HG03135 (cell line): ENCODE measurements at regions not wholly inside any gene's neighbourhood (a gene's known extent, or its start where the extent isn't known, plus 50 kb on each side); places are given as distances from the start of the nearest gene placed in this dataset.

Experiments
- ATAC-seq: cut with Tn5 transposase; IDR thresholded peaks from one replicate; pipeline ENCODE4 v1.9.1; 2021; ENCODE audit warnings: mild to moderate bottlenecking, moderate library complexity; ENCODE audit not compliant: unreplicated experiment

DNA sequence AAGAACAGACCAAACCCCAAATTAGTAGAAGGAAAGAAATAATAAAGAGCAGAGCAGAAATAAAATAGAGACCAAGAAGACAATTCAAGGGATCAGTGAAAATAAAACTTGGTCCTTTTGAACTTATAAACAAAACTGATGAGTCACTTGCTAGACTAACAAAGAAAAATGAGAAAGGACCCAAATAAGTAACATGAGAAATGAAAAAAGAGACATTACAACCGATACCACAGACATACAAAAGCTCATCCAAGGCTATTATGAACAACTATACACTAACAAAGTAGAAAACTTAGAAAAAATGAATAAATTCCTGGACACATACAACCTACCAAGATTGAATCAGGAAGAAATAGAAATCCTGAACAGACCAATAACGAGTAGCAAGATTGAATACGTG, 414.5 kb downstream of the HTR7 start:
- ATAC-seq: no peak

DNA sequence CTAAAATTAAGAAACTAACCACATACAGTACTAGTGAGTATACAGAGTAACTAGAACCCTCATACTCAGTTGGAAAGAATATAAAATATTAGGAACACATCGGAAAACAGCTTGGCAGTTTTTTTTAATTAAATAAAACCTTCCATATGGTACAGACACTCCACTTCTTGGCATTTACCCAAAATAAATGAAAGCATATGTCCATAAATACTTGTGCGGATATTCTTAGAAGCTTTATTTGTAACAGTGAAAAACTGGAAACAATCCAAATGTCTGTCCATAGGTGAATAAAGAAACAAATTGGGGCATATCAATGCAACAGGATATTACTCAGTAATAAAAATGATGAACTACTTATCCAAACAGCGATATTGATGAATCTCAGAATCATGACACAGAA, 410.0 kb downstream of the HTR7 start:
- no peak for ATAC-seq

DNA sequence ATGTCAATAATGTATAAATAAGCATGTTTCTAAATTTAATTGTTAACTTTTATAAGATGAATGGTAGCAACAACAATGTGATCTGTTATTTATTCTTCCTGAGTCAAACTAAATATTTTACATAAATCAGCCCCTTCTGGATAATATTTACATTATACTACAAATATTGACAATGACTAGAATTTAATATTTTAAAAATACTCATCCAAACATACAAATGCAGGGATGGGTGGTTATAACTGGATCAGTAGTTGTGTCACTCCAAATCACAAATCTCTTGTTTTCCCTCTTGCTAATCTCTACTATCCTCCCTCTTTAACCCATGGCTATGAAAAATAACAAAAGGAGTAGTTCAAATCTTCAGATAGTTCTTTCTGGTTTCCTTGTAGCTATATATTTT, 407.0 kb downstream of the HTR7 start:
- ATAC-seq: no peak

DNA sequence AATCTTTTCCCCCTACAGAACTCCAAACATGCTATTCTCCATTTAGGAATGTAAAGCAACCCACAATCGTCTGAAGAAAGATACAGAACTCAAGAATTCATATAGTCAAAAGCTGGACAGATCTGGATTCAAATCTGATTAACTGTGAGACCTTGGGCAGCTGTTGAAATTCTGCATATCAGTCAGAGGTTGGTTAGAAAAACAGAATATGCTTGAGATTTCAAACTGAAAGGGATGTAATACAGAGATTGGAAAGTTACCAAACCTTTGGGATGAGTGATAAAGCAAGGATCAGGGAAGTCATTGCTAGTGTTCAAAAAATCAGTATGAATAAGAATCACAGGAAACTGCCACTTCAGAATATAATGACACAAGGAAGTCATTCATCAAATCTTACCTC, 406.6 kb downstream of the HTR7 start:
- no peak for ATAC-seq

DNA sequence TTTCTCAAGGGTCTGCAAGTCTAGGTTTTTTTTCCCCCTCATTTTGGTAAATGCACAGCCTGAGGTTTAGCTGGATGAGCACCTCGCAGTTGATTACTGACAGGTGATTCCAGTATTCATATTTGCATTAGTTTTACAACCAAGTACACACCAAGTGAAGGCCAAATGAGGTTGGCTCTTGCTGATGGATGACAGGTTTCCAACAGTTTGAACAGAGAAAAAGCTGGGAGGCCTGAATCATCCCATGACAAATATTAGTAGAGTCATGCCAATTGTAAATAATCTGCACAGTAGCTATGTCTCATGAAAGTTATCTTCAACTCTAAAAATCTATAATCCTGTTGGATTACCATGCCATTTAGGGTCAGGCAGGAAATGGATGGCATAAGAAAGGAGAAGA, 399.8 kb downstream of the HTR7 start:
- no peak for ATAC-seq

DNA sequence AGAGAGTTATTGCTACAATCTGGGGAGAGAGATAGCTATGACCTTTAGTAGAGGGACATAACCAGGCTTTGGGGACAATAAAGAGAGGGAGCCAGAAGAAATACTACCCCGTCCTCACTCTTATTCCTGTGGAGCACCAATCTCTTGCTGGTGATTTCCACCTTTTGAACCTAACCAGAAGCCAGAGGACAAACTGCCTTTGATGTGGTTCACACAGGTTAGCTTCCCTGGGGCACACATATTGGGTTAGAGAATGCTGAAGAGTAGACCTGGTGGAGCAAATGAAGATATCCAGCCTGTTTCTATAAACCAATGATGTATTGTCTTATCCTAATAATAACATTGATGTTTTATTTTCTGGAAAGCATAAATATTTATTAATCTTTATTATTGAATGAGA, 399.3 kb downstream of the HTR7 start:
- no peak for ATAC-seq

DNA sequence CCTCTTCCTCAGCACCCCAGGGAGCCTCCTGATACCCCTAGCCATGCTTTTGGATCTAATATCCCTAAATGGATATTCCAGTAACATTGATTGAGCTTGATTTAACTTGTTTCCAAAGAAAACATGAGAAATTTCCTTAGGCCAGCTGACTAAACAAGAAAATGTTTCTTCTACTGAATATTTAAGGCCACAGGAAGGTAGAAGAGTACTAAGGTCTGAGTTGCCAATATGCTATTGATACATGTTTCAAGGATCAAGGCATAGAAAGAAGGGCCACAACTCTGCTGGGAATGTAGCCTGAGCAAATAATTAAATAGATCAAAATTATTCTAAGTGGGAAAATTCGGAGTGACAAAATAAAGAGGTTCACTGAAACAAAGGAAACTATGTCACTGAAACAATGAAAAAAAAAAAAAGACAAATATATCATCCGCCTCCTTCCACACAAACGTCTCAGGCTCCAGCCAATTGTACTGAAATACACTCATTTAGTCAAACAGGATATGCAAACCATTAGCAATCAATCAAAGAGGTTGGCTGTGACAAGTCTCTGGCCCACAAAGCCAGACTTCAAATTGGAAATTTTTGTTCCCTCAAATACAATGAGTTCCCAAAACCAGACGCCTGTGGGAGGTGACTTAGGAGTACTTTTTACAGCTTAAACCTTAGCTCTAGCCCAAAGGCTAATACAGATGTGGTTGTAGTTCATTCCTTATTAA, 396.2 kb downstream of the HTR7 start:
- ATAC-seq: no peak

DNA sequence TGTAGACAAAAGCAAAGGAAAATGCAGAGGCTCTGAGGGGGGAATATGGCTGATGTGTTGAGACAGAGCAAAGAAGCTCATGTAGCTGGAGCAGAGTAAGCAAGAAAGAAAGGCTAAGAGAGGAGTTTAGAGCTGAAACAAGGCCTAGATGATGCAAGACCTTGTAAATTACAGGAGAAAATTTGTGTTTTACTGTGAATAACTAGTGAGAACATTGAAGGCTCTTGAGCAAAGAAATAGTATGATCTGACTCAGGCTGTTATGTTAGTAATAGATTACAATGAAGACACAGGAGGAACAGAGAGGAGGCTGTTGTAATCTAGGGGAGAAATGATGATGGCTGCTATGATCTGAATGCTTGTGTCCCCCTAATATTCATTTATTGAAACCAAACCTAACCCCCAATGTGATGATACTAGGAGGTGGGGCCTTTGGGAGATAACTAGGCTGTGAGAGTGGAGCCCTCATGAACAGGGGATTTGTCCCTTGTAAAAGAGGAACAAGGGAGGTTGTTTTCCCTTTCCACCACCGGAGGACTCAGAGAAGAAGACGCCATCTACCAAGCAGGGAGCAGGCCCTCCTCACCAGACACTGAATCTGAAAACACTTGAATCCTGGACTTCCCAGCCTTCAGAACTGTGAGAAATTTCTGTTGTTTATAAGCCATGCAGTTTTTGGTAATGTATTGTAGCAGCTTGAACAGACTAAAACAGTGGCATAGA, 394.9 kb downstream of the HTR7 start:
- ATAC-seq: no peak

DNA sequence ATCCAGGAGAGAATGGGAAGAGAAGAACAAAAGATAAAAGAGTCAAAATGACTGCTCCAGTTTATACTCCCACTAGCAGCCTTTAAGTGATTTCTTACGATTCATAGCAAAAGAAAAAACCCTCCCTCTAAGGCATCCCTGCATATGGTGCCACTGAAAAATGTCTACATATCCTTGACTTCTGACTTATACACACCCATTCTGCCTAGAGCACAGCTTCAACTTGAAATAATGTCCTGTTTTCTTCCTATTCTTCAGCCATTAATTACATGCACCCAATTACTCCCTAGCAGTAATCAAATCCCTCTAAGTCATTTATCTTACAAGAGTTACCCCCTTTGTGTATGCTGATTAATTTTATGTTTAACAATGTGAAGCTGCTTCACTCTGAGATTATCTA, 393.5 kb downstream of the HTR7 start:
- ATAC-seq: no peak

DNA sequence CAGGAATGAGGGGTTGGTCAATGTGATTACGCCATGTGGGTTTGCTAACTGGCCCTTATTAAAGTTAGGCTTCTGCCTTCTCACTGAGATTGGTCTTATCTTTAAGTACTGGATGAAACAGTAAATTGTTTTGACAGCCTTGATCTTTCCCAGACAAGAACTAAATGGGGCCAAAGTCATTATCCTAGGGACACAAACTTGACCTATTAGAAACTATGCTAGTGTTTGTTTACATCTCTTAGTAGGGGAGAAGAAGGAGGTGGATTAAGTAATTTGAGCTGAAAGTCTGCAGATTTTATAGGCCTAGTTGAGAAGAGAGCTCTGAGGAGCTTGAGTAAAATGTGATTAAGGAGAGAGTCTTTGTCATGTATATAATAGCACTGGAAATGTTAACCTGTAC, 386.9 kb downstream of the HTR7 start:
- ATAC-seq: no peak

DNA sequence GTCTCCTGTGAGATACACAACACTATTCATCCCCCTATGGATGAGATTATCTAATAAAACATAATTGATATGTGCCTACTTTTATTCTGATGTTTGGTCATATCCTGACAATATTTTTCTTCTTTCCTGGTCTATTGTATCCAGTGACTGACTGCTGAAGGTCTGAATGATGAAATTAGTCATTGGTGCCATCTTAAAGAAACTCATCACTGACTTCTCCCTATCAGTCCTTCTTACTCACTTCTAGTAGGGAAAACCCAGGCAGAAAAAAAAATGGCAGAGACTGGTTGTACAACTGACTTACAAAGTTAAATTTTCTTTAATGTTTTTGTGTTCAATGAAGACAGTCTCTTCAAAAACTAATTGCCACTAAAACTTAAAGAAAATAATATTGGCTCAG, 377.4 kb downstream of the HTR7 start:
- no peak for ATAC-seq

DNA sequence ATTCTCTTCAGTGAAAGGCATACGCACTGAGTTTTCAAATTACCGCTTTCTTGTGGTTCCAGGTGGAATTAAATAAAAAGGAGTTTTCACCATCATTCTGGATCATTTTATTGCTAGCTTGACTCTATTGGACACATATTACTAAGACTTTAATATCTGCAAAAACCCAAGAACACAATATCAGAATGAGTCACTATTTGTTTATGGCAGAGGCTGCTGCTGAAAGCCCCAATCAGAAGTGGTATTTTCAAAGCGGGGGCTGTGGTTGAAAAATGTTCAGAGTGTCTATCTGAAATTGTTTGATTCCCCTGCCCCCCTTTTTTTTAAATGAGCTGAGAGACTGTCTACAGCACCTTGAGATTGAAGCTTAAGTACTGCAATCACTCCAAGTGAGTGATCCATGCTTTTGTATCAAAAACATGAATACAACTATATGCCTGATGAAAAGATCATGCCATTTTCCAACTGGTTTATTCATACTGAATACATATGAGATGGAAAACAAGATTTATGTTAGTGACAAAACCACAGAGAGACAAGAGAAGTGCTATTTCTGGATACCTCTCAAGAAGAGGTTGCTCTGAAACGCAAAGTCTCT, 376.4 kb downstream of the HTR7 start:
- no peak for ATAC-seq

DNA sequence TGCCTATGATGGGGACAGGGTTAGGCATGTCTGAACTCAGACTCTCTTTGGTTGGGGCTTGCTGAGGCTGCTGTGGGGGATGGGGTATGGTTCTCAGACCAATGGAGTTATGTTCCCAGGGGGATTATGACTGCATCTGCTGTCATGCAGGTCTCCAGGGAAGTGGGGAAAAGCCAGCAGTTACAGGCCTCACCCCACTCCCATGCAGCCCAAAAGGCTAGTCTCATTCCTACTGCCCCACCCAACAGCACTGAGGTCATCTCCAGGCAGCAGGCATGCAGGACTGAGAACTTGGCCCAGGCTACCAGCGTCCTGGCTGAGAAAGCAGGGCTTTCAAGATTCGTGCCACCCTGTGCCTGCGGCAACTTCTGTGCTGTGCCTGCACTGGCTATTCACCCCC, 373.3 kb downstream of the HTR7 start:
- no peak for ATAC-seq

DNA sequence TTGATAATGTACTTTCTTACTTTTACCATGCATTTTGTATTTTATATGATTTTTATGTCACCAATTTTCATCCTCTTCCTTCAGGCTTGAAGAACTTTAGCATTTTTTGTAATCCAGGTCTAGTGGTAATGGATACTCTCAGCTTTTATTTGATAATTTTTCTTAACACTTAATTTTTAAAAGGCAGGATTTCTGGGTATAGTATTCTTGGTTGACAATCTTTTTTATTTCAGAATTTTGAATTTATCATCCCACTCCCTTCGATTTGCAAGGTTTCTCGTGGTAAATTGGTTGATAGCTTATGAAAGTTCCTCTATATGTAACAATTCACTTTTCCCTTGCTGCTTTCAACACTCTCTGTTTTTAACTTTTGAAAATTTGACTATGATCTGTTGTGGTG, 363.7 kb downstream of the HTR7 start:
- no peak for ATAC-seq

DNA sequence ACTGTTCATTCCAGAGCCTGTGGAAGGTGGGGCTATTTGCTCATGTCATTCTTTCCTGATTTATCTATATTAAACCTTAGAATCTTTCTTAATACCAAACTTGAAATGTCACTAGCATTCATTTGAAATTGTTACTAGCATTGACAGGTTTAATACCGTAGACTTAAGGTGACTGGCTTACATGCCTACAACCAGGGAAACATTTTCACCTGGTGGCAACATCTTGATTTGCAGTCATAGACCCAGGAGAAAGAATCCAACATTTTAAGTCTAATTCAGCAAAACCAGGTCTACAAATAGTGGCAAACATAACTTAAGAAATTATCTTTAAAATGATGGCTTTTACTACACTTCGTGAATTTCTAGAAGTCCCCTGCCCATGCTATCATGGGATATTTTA, 353.7 kb downstream of the HTR7 start:
- no peak for ATAC-seq

DNA sequence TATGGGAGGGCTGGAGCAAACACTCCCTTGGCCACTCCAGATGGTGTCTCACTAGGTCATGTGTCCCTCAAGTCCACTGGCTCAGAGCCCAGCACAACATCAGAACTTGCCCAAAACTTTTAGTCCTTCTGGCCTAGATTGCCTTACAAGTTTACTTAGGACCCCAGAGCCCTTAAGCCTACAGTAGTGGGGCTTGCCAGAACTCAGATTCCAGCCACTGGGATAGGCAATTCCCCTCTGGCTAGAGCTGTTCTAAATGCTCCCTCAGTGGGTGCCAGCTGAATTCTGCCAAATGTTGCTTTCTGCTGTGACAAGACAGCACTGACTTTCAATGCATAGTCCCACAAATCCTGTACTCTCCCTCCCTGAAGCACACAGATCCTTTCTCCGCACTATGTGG, 331.1 kb downstream of the HTR7 start:
- no peak for ATAC-seq

DNA sequence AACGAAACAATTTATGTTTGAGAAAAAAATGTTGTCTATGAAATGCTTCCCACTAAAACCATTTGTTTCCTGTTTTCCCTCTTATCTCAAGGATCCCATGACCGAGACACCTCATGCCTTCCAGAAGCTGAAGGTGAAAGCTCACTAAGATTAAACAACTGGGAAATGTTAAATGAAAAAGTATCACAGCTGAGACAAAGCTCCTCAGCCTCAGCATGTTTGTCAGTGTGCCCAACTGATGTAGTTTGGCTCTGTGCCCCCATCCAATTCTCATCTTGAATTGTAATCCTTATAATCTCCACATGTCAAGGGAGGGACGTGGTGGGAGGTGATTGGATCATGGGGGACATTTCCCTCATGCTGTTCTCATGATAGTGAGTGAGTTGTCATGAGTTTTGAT, 327.3 kb downstream of the HTR7 start:
- ATAC-seq: no peak

DNA sequence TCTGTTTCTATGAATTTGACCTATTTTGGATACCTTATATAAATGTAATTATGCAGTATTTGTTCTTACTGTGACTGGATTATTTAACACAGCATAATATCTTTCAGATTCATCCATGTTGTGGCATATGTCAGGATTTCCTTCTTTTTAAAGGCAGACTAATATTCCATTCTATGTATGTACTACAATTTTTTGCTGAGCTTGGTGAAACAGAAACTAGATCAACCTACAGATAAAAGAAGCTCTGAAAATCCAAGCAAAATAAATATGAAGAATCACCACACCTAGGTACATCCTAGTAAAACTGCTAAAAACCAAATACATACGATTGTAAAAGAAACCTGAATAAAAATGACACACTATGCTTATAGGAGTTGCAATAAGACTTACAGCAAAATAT, 300.5 kb downstream of the HTR7 start:
- ATAC-seq: no peak

DNA sequence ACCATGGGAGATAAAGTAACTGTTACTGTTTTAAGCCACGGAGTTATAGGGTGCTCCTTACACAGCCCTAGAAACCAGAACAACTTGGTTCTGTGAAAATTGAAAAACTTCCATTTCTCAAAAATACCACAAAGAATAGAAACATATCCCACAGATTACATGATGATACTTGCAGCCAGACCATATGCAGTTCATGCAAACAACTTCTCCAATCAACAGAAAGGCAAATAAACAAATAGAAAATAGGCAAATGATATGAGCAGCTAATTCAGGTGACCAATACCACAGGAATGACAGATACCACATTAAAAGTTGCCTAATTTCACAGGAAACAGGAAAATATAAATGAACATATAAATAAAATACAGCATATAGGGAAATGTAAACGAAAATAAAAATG, 297.5 kb downstream of the HTR7 start:
- no peak for ATAC-seq

DNA sequence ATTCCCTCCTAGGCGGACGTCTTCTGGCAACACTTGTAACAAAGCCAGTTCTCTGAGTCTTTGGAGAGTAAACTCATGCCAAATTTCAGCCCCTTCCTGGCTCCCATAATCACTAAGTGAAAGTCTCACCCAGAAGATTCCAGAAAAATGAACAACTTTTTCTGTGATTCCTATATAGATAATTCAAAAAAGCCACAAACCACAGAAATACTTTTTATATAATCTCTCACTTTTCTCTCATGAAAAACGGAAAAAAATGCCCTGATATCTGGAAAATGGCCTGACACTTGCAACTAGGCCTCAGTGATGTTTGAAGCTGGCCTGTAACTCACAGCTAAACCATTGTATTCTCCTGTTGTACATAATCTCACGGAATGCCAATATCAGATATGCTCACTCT, 296.2 kb downstream of the HTR7 start:
- ATAC-seq: no peak

DNA sequence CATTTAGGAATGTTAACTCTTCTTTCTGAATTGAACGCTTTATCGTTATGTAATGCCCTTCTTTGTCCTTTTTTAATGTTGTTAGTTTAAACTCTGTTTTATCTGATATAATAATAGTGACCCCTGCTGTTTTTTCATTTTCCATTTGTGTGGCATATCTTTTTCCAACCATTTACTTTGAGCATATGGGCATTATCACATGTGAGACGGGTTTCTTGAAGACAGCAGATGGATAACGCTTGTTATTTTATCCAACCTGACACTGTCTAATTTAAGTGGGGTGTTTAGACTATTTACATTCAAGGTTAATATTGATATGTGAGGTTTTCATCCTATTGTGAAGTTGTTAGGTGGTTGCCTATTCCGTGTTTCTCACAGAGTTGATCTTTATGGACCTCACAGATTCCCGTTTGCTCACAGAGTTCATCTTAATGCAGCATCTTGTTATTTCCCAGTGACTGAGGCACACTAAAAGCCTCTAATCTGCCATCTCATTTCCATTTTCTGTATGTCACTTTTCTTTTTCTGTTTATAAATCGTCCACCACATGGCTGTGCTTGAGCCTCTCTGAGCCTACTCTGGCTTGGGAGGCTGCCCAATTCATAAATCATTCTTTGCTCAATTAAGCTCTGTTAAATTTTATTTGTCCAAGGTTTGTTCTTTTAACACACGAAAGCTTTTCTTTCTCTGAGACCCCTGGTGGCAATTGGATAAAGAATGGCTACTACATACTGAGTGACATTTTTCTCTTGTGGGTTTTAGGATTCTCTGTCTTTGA, 286.2 kb downstream of the HTR7 start:
- ATAC-seq: no peak

DNA sequence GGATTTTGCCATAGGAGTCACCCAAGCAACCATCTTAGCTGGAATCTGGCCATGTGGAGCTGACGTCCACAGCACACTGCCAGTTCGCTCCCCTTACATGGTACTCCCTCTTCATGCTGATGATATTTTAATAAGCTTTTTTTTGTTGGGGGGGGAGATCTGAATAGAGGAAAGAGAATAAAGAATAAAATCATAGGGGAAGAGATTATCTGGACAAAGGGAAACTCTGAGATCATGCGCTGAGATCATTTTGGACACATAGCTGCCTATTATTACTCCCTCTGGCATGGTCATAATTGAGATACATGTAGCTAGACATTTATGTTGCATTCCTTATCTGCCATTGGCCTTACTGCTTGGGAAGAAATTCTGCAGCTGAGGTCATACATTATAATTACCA, 282.7 kb downstream of the HTR7 start:
- no peak for ATAC-seq
